HEK293 (cell line): ENCODE measurements at regions not wholly inside any gene's neighbourhood (a gene's known extent, or its start where the extent isn't known, plus 50 kb on each side); places are given as distances from the start of the nearest gene placed in this dataset.

ENCODE experiments used
- CTCF ChIA-PET: fragments of 350-600 bp; formaldehyde crosslinking; extraction: SDS; loops from one replicate; lab custom pipeline; 2021; ENCODE audit warnings: antibody characterized with exemption; lab: Yijun Ruan, JAX
- POLR2A ChIA-PET: fragments of 300-600 bp; formaldehyde crosslinking; extraction: SDS; loops from one replicate; lab custom pipeline; 2020; ENCODE audit warnings: antibody characterized with exemption, inconsistent platforms; lab: Yijun Ruan, JAX
- H3K27ac ChIP-seq: fragments of 200-500 bp; sonication (Bioruptor generic); 2 replicates; pipeline ENCODE4 v1.5.1; 2014; ENCODE audit warnings: low read depth, low read length, control low read depth, inconsistent platforms; ENCODE audit errors: extremely low read depth
- H3K36me3 ChIP-seq, 2 experiments: fragments of 200-500 bp in 1 of 2; sonication (Bioruptor generic) in 1 of 2; 1 replicate in 1 of 2; 2 replicates in 1 of 2; pipeline ENCODE4 v1.5.1; 2014 to 2017; ENCODE audit warnings: inconsistent platforms in 2 of 2, low read length in 2 of 2; ENCODE audit not compliant: control insufficient read depth in 2 of 2, insufficient read depth in 1 of 2
- H3K4me1 ChIP-seq: fragments of 200-500 bp; sonication (Bioruptor generic); 2 replicates; pipeline ENCODE4 v1.5.1; 2014; ENCODE audit warnings: mild to moderate bottlenecking, low read length, inconsistent platforms; ENCODE audit not compliant: control insufficient read depth, insufficient read depth
- H3K4me3 ChIP-seq: 2 replicates; pipeline ENCODE4 v1.5.1; 2011; ENCODE audit warnings: low read depth, mild to moderate bottlenecking, control low read depth, low read length, moderate library complexity
- H3K9me3 ChIP-seq: fragments of 200-500 bp; sonication (Bioruptor generic); 2 replicates; pipeline ENCODE4 v1.5.1; 2014; ENCODE audit warnings: low read depth, low read length, inconsistent platforms; ENCODE audit not compliant: control insufficient read depth, insufficient read depth
- GLI4 ChIP-seq: fragments of 450-650 bp; formaldehyde crosslinking; IDR thresholded peaks from 2 replicates; pipeline ENCODE4 v1.5.1; 2016; ENCODE audit warnings: missing biosample characterization, missing genetic modification characterization
- GLIS1 ChIP-seq: fragments of 450-650 bp; formaldehyde crosslinking; IDR thresholded peaks from 2 replicates; pipeline ENCODE4 v1.5.1; 2016; ENCODE audit warnings: missing biosample characterization, missing genetic modification characterization
- MYNN ChIP-seq: fragments of 450-650 bp; formaldehyde crosslinking; IDR thresholded peaks from 2 replicates; pipeline ENCODE4 v1.5.1; 2016; ENCODE audit warnings: missing biosample characterization, missing genetic modification characterization, borderline replicate concordance
- MZF1 ChIP-seq: fragments of 450-650 bp; formaldehyde crosslinking; IDR thresholded peaks from 2 replicates; pipeline ENCODE4 v1.5.1; 2017; ENCODE audit warnings: missing biosample characterization, missing genetic modification characterization, borderline replicate concordance
- PRDM1 ChIP-seq: fragments of 450-650 bp; formaldehyde crosslinking; IDR thresholded peaks from 2 replicates; pipeline ENCODE4; 2016; ENCODE audit warnings: missing biosample characterization, missing genetic modification characterization
- RBAK ChIP-seq: fragments of 450-650 bp; formaldehyde crosslinking; IDR thresholded peaks from 2 replicates; pipeline ENCODE4 v1.5.1; 2016; ENCODE audit warnings: missing biosample characterization, missing genetic modification characterization
- SETDB1 ChIP-seq: IDR thresholded peaks from one replicate; pipeline ENCODE4 v1.6.1; 2017; ENCODE audit warnings: mild to moderate bottlenecking, low read length, moderate library complexity, mixed read lengths; ENCODE audit not compliant: insufficient read length
- SP3 ChIP-seq: fragments of 450-650 bp; formaldehyde crosslinking; IDR thresholded peaks from 2 replicates; pipeline ENCODE4 v1.5.1; 2016; ENCODE audit warnings: missing biosample characterization, missing genetic modification characterization
- TCF7L2 ChIP-seq: IDR thresholded peaks from 2 replicates; pipeline ENCODE4 v1.6.1; 2011; ENCODE audit warnings: low read depth, mild to moderate bottlenecking, inconsistent platforms, low read length, moderate library complexity, borderline replicate concordance
- YY1 ChIP-seq: fragments of 450-650 bp; formaldehyde crosslinking; IDR thresholded peaks from 2 replicates; pipeline ENCODE4 v1.5.1; 2018; ENCODE audit warnings: missing biosample characterization, missing genetic modification characterization
- ZBTB7A ChIP-seq: fragments of 450-650 bp; formaldehyde crosslinking; IDR thresholded peaks from 2 replicates; pipeline ENCODE4 v1.5.1; 2016; ENCODE audit warnings: low read depth, missing biosample characterization, missing genetic modification characterization
- ZEB2 ChIP-seq: fragments of 450-650 bp; formaldehyde crosslinking; IDR thresholded peaks from 2 replicates; pipeline ENCODE4 v1.5.1; 2016; ENCODE audit warnings: missing biosample characterization, missing genetic modification characterization
- ZNF138 ChIP-seq: fragments of 450-650 bp; formaldehyde crosslinking; IDR thresholded peaks from 2 replicates; pipeline ENCODE4 v1.5.1; 2016; ENCODE audit warnings: missing biosample characterization, missing genetic modification characterization, borderline replicate concordance
- ZNF146 ChIP-seq: fragments of 450-650 bp; formaldehyde crosslinking; IDR thresholded peaks from 2 replicates; pipeline ENCODE4 v1.5.1; 2016; ENCODE audit warnings: missing biosample characterization, missing genetic modification characterization
- ZNF169 ChIP-seq: fragments of 450-650 bp; formaldehyde crosslinking; IDR thresholded peaks from 2 replicates; pipeline ENCODE4 v1.5.1; 2016; ENCODE audit warnings: missing biosample characterization, missing genetic modification characterization
- ZNF19 ChIP-seq: fragments of 450-650 bp; formaldehyde crosslinking; IDR thresholded peaks from 2 replicates; pipeline ENCODE4; 2016; ENCODE audit warnings: missing biosample characterization, missing genetic modification characterization, low read depth
- ZNF23 ChIP-seq: fragments of 450-650 bp; formaldehyde crosslinking; IDR thresholded peaks from 2 replicates; pipeline ENCODE4 v1.5.1; 2016; ENCODE audit warnings: missing biosample characterization, missing genetic modification characterization, borderline replicate concordance
- ZNF24 ChIP-seq: fragments of 450-650 bp; formaldehyde crosslinking; IDR thresholded peaks from 2 replicates; pipeline ENCODE4 v1.5.1; 2016; ENCODE audit warnings: missing biosample characterization, missing genetic modification characterization
- ZNF350 ChIP-seq: fragments of 450-650 bp; formaldehyde crosslinking; IDR thresholded peaks from 2 replicates; pipeline ENCODE4 v1.5.0; 2017; ENCODE audit warnings: missing biosample characterization, mild to moderate bottlenecking, missing genetic modification characterization
- ZNF404 ChIP-seq: fragments of 450-650 bp; formaldehyde crosslinking; IDR thresholded peaks from 2 replicates; pipeline ENCODE4 v1.5.1; 2017; ENCODE audit warnings: missing biosample characterization, missing genetic modification characterization
- ZNF416 ChIP-seq: fragments of 450-650 bp; formaldehyde crosslinking; IDR thresholded peaks from 2 replicates; pipeline ENCODE4 v1.5.1; 2016; ENCODE audit warnings: missing biosample characterization, missing genetic modification characterization
- ZNF426 ChIP-seq: fragments of 450-650 bp; formaldehyde crosslinking; IDR thresholded peaks from 2 replicates; pipeline ENCODE4 v1.5.1; 2017; ENCODE audit warnings: missing biosample characterization, missing genetic modification characterization, mild to moderate bottlenecking, inconsistent platforms, moderate library complexity
- ZNF596 ChIP-seq: fragments of 450-650 bp; IDR thresholded peaks from 2 replicates; pipeline ENCODE4 v1.5.0; 2018; ENCODE audit warnings: missing biosample characterization, mild to moderate bottlenecking, missing genetic modification characterization, moderate library complexity
- ZNF654 ChIP-seq: fragments of 450-650 bp; formaldehyde crosslinking; IDR thresholded peaks from 2 replicates; pipeline ENCODE4 v1.5.1; 2016; ENCODE audit warnings: low read depth, missing biosample characterization, missing genetic modification characterization
- ZNF768 ChIP-seq: fragments of 450-650 bp; formaldehyde crosslinking; IDR thresholded peaks from 2 replicates; pipeline ENCODE4 v1.5.1; 2018; ENCODE audit warnings: missing biosample characterization, mild to moderate bottlenecking, missing genetic modification characterization
- ZSCAN23 ChIP-seq: fragments of 450-650 bp; formaldehyde crosslinking; IDR thresholded peaks from 2 replicates; pipeline ENCODE4 v1.5.1; 2016; ENCODE audit warnings: missing biosample characterization, missing genetic modification characterization
- TF ChIP-seq, protein P1 (sequence below): fragments of 450-650 bp; formaldehyde crosslinking; IDR thresholded peaks from 2 replicates; pipeline ENCODE4 v1.5.1; 2017; ENCODE audit warnings: missing biosample characterization, missing genetic modification characterization

DNA sequence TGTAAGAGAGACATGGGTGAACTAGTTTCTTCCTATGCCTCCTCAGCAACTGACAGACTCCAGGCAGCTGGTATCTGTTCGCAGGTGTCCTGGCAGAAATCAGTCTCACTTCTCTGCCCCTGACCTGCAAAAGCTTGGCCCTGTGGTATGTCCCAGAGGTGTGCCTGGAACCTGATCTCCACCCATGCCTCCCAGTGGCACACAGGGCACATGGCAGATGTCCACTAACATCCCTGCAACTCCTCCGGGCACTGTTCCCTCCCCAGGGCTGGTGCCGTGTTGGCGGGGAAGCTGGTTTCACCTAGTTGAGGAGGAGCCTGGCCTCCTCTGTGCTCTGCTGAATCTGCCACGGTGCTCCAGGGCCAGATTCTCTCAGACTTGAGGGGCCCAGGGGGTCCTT lies 123.3 kb upstream of the GGTLC1 start:
- H3K36me3 ChIP-seq, result no peaks in the 10 kb centered on the region
- no peak overlapping the region for H3K27ac ChIP-seq
- H3K4me3 ChIP-seq, result no peak overlapping the region
- no peaks in the 10 kb centered on the region for H3K9me3 ChIP-seq
- ChIA-PET CTCF (no interaction called here), POLR2A (no interaction called here)
- TF ChIP-seq GLIS1 (no peak), GLI4 (tag by site-specific recombination) (no peak), ZNF416 (tag by site-specific recombination) (no peak), ZNF23 (tag by site-specific recombination) (no peak), ZNF138 (no peak), ZNF426 (tag by site-specific recombination) (no peak), MZF1 (tag by site-specific recombination) (no peak), ZNF596 (tag by site-specific recombination) (no peak), PRDM1 (tag by site-specific recombination) (no peak), ZNF146 (tag by site-specific recombination) (no peak)
- H3K4me1 ChIP-seq, result no peaks in the 10 kb centered on the region

DNA sequence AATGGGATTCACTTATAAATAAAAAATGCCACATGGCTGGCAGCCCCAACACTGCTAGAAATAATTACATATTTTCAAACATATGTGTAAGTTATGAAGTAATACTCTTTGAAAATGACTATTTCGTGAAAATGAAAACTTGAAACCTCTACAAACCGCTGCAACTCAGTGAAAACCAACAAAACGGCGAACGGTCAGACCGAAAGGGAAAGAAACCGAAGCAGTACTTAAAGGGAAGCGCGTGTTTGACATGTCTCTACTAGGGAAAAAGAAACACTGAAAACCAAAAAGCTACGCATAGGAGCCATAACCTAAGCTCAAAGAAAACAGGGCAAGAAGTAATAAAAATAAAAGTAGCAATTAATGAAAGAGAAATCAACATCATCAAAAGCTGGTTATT lies 121.0 kb upstream of the GGTLC1 start:
- no peaks in the 10 kb centered on the region for H3K4me1 ChIP-seq
- ChIA-PET POLR2A (no interaction called here), CTCF (interaction anchor here (0.6 to 0.7 kb wide), 2 partner anchors 33 to 52 kb away, joined by 3 to 4 read pairs; no protein-coding TSS in a partner anchor)
- no peaks in the 10 kb centered on the region for H3K36me3 ChIP-seq
- TF ChIP-seq ZNF768 (tag by site-specific recombination) (no peak), ZNF169 (tag by site-specific recombination) (no peak)
- H3K9me3 ChIP-seq, result no peaks in the 10 kb centered on the region
- no peak overlapping the region for H3K4me3 ChIP-seq
- no peak overlapping the region for H3K27ac ChIP-seq

DNA sequence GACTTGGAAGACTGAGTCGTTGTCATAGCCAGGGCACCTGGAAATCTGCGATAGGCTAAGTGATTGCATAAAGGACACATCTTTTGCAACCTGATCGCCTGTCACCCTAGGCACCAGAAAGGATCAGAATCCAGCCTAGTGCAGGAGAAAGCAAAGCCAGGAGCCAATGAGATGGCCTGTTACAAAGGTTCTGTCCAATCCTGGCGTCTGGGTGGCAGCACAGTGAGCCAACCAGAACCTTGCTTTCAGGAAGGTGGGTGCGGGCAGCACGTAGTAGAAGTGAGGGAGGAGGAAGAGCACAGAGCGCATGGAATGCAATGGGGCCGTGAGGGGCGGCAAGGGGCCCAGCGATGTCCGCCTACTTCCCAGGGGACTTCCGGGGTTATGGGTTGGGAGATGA lies 120.4 kb upstream of the GGTLC1 start:
- H3K9me3 ChIP-seq, result no peaks in the 10 kb centered on the region
- ChIA-PET CTCF (interaction anchor here (0.5 kb wide), 1 partner anchor 1070 kb away, joined by 3 read pairs; no protein-coding TSS in a partner anchor), POLR2A (no interaction called here)
- no peak overlapping the region for H3K27ac ChIP-seq
- no peaks in the 10 kb centered on the region for H3K36me3 ChIP-seq
- H3K4me1 ChIP-seq, result no peaks in the 10 kb centered on the region
- no peak for TF ChIP-seq SP3 (tag by site-specific recombination)
- no peak for TF ChIP-seq ZNF350 (tag by site-specific recombination)
- TF ChIP-seq ZNF404 (tag by site-specific recombination), result no peak
- TF ChIP-seq SETDB1, result no peak
- TF ChIP-seq, protein P1, sequence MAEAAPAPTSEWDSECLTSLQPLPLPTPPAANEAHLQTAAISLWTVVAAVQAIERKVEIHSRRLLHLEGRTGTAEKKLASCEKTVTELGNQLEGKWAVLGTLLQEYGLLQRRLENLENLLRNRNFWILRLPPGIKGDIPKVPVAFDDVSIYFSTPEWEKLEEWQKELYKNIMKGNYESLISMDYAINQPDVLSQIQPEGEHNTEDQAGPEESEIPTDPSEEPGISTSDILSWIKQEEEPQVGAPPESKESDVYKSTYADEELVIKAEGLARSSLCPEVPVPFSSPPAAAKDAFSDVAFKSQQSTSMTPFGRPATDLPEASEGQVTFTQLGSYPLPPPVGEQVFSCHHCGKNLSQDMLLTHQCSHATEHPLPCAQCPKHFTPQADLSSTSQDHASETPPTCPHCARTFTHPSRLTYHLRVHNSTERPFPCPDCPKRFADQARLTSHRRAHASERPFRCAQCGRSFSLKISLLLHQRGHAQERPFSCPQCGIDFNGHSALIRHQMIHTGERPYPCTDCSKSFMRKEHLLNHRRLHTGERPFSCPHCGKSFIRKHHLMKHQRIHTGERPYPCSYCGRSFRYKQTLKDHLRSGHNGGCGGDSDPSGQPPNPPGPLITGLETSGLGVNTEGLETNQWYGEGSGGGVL (tag by site-specific recombination), result no peak
- H3K4me3 ChIP-seq, result no peak overlapping the region

DNA sequence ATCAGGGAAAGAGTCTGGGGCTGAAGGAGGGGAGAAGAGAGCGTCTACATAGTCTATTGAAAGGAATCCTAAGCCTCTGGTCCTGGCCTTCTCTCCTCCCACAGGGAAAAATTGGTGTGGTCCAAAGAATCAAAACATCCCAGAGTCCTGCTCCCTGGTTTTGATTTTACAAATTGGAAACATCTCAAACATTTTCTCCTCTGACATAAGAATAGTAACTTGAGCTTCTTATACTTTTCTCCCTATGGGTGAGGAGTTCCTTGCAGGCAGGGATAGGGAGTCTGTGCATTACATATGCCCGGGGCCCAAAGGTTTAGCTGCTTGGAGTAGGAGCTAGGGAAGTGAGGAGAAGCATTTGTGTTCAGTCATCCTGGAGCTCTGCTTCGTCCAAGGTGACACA lies 120.0 kb upstream of the GGTLC1 start:
- TF ChIP-seq ZNF24 (tag by site-specific recombination), result no peak
- no peak for TF ChIP-seq YY1 (tag by site-specific recombination)
- no peak for TF ChIP-seq TCF7L2
- no peak for TF ChIP-seq RBAK (tag by site-specific recombination)
- TF ChIP-seq ZBTB7A (tag by site-specific recombination), result no peak
- TF ChIP-seq MYNN (tag by site-specific recombination), result no peak
- TF ChIP-seq ZSCAN23 (tag by site-specific recombination), result no peak
- TF ChIP-seq ZEB2 (tag by site-specific recombination), result no peak
- TF ChIP-seq ZNF654 (tag by site-specific recombination), result no peak
- TF ChIP-seq ZNF19 (tag by site-specific recombination), result no peak
- CTCF ChIA-PET, result interaction anchor here (0.5 kb wide), 1 partner anchor 1071 kb away, joined by 3 read pairs; no protein-coding TSS in a partner anchor
- Histone ChIP-seq H3K4me3 (no peak overlapping the region), H3K36me3 (no peaks in the 10 kb centered on the region), H3K4me1 (no peaks in the 10 kb centered on the region), H3K27ac (no peak overlapping the region), H3K9me3 (no peaks in the 10 kb centered on the region)
- POLR2A ChIA-PET, result no interaction called here
